Left ventricle myocardium inferior (tissue), 1 donor: ENCODE measurements at regions not wholly inside any gene's neighbourhood (a gene's known extent, or its start where the extent isn't known, plus 50 kb on each side); places are given as distances from the start of the nearest gene placed in this dataset.

Experiments used
- DNase-seq: peaks from one replicate; pipeline ENCODE4 v3.0.0-alpha.2; 2020
- H3K27ac ChIP-seq: fragments of 200-600 bp; replicated peaks from 2 replicates; pipeline ENCODE4 v1.8.0; 2021
- H3K27me3 ChIP-seq: fragments of 200-600 bp; 2 replicates; pipeline ENCODE4 v1.8.0; 2021; ENCODE audit warnings: low read depth
- H3K36me3 ChIP-seq: fragments of 200-600 bp; 2 replicates; pipeline ENCODE4 v1.8.0; 2021
- H3K4me1 ChIP-seq: fragments of 200-600 bp; 2 replicates; pipeline ENCODE4 v1.8.0; 2021
- H3K4me3 ChIP-seq: fragments of 200-600 bp; 2 replicates; pipeline ENCODE4 v1.8.0; 2021; ENCODE audit warnings: mild to moderate bottlenecking, moderate library complexity
- H3K9me3 ChIP-seq: fragments of 200-600 bp; replicated peaks from 2 replicates; pipeline ENCODE4 v1.8.0; 2021
- CTCF ChIP-seq: fragments of 200-600 bp; IDR thresholded peaks from 2 replicates; pipeline ENCODE4 v1.8.0; 2021; ENCODE audit warnings: antibody characterized with exemption, mild to moderate bottlenecking, borderline replicate concordance
- intact Hi-C: fragments of 100-400 bp; cut with micrococcal nuclease; formaldehyde crosslinking; loops from one replicate; pipeline ENCODE4 v1.11.0; 2022
- donor health status: DM: no; HTN: yes; CAD: no; lungs with severe emphysema.

- Histone ChIP-seq H3K4me1 (peaks cover 7% of the 10 kb centered on the region), H3K4me3 (no peak overlapping the region), H3K27me3 (no peaks in the 10 kb centered on the region), H3K9me3 (no peaks in the 10 kb centered on the region), H3K36me3 (no peaks in the 10 kb centered on the region), H3K27ac (no peak overlapping the region)
- no peak for DNase-seq
- intact Hi-C loops, result loop anchor here (5.0 kb wide), 1 partner anchor 1816 kb away; no protein-coding TSS in a partner anchor
- no peak for TF ChIP-seq CTCF
These were observed 64.0 kb upstream of the GALNT5 start for GRCh38 chr2:157193461-157193860.

- Histone ChIP-seq H3K27ac (no peak overlapping the region), H3K27me3 (no peaks in the 10 kb centered on the region), H3K9me3 (no peaks in the 10 kb centered on the region), H3K36me3 (no peaks in the 10 kb centered on the region), H3K4me1 (peaks cover 7% of the 10 kb centered on the region), H3K4me3 (no peak overlapping the region)
- TF ChIP-seq CTCF, result peak; percentile 75
- DNase-seq, result no peak
- intact Hi-C loops, result loop anchor here (5.0 kb wide), 1 partner anchor 1817 kb away; no protein-coding TSS in a partner anchor
These were observed 63.3 kb upstream of the GALNT5 start for GRCh38 chr2:157194097-157194688.

GRCh38 chr2:157194844-157195243, 62.7 kb upstream of the GALNT5 start:
- H3K4me1 ChIP-seq, result peaks cover 7% of the 10 kb centered on the region
- no peak overlapping the region for H3K27ac ChIP-seq
- no peak overlapping the region for H3K4me3 ChIP-seq
- no peaks in the 10 kb centered on the region for H3K36me3 ChIP-seq
- no peaks in the 10 kb centered on the region for H3K27me3 ChIP-seq
- TF ChIP-seq CTCF, result no peak
- no peaks in the 10 kb centered on the region for H3K9me3 ChIP-seq
- DNase-seq, result no peak
- intact Hi-C loops, result loop anchor here (5.0 kb wide), 1 partner anchor 1818 kb away; no protein-coding TSS in a partner anchor

GRCh38 chr2:157196956-157197355, 60.5 kb upstream of the GALNT5 start:
- Histone ChIP-seq H3K9me3 (no peaks in the 10 kb centered on the region), H3K36me3 (no peaks in the 10 kb centered on the region), H3K4me1 (peaks cover 7% of the 10 kb centered on the region), H3K27me3 (no peaks in the 10 kb centered on the region), H3K4me3 (no peak overlapping the region), H3K27ac (no peak overlapping the region)
- no peak for DNase-seq
- intact Hi-C loops, result no loop called here
- no peak for TF ChIP-seq CTCF

- Histone ChIP-seq H3K27me3 (no peaks in the 10 kb centered on the region), H3K4me3 (no peak overlapping the region), H3K36me3 (no peaks in the 10 kb centered on the region), H3K27ac (no peak overlapping the region), H3K4me1 (peaks cover 7% of the 10 kb centered on the region), H3K9me3 (no peaks in the 10 kb centered on the region)
- TF ChIP-seq CTCF, result no peak
- intact Hi-C loops, result no loop called here
- DNase-seq, result no peak
These were observed 59.7 kb upstream of the GALNT5 start for GRCh38 chr2:157197848-157198247.
